HepG2 (cell line): ENCODE measurements at regions not wholly inside any gene's neighbourhood (a gene's known extent, or its start where the extent isn't known, plus 50 kb on each side); places are given as distances from the start of the nearest gene placed in this dataset.

Source experiments
- ATAC-seq: fragments of 200-7000 bp; cut with Tn5 transposase; 3 replicates; pipeline ENCODE4 v1.9.1; 2020; ENCODE audit warnings: mild to moderate bottlenecking, moderate library complexity
- BruUV-seq: library from RNA; stranded (reverse); fragments of 400-500 nt; replicated peaks from 2 replicates; lab custom pipeline; 2021; lab: Mats Ljungman, UMichigan
- CTCF ChIA-PET: fragments of 300-600 bp; formaldehyde crosslinking; extraction: SDS; loops from one replicate; lab custom pipeline; 2021; ENCODE audit warnings: low total read pairs, inconsistent platforms, low intra/inter-chr PET ratio; lab: Yijun Ruan, JAX
- POLR2A ChIA-PET: fragments of 350-600 bp; sonication (Branson Sonifier 250); formaldehyde crosslinking; loops from one replicate; lab custom pipeline; 2020; ENCODE audit warnings: antibody characterized with exemption, inconsistent platforms; lab: Yijun Ruan, JAX
- DNase-seq: peaks from one replicate; pipeline ENCODE4 v3.0.0-alpha.2; 2015; ENCODE audit warnings: low spot score
- FAIRE-seq: peaks from 3 replicates; lab custom pipeline; 2011; peaks lifted over from hg19 to GRCh38; lab: Jason Lieb, UNC
- H2AFZ ChIP-seq: one replicate; pipeline ENCODE4 v1.6.1; 2011; ENCODE audit warnings: low read length, inconsistent platforms
- H3K27ac ChIP-seq: fragments of 300-600 bp; 3 replicates; pipeline ENCODE4 v1.8.0; 2011; ENCODE audit warnings: mixed run types, mild to moderate bottlenecking, mixed read lengths, low read length, inconsistent platforms; ENCODE audit not compliant: insufficient read depth; ENCODE audit errors: extremely low read length
- H3K27me3 ChIP-seq, 2 experiments: fragments of 200-600 bp in 1 of 2; 2 replicates in 1 of 2; 3 replicates in 1 of 2; pipeline versions ENCODE4 v1.6.0 to v1.8.0; 2011; ENCODE audit warnings: low read length in 2 of 2, mild to moderate bottlenecking in 2 of 2, moderate library complexity in 2 of 2, inconsistent platforms in 1 of 2; ENCODE audit not compliant: insufficient read depth in 2 of 2, control insufficient read depth in 1 of 2
- H3K36me3 ChIP-seq, 2 experiments: fragments of 200-600 bp in 1 of 2; replicated peaks in 1 of 2; 2 replicates in 1 of 2; 3 replicates in 1 of 2; pipeline versions ENCODE4 v1.5.1 to v1.8.0; 2011; ENCODE audit warnings: low read length in 2 of 2, inconsistent platforms in 1 of 2; ENCODE audit not compliant: insufficient read depth in 2 of 2, control insufficient read depth in 1 of 2
- H3K4me1 ChIP-seq: 2 replicates; pipeline ENCODE4 v1.5.1; 2012; ENCODE audit warnings: low read length, inconsistent platforms; ENCODE audit not compliant: insufficient read depth
- H3K4me2 ChIP-seq: 2 replicates; pipeline ENCODE4 v1.6.0; 2011; ENCODE audit warnings: low read depth, low read length, inconsistent platforms
- H3K4me3 ChIP-seq, 3 experiments: fragments of 200-600 bp in 1 of 3; sonication (generic), shearing (Covaris generic) in 1 of 3; replicated peaks in 1 of 3; 2 replicates each; pipeline ENCODE4 v1.5.1; 2011 to 2016; ENCODE audit warnings: low read length in 3 of 3, inconsistent platforms in 2 of 3, low read depth in 2 of 3, mild to moderate bottlenecking in 2 of 3, control low read depth in 1 of 3, mixed read lengths in 1 of 3; ENCODE audit not compliant: insufficient read depth in 1 of 3
- H3K79me2 ChIP-seq: one replicate; pipeline ENCODE4 v1.6.1; 2011; ENCODE audit warnings: low read length, inconsistent platforms; ENCODE audit not compliant: insufficient read depth
- H3K9ac ChIP-seq: 2 replicates; pipeline ENCODE4 v1.6.0; 2011; ENCODE audit warnings: mild to moderate bottlenecking, low read depth, low read length, inconsistent platforms; ENCODE audit not compliant: insufficient read depth
- H3K9me3 ChIP-seq: 2 replicates; pipeline ENCODE4 v1.5.1; 2012; ENCODE audit warnings: mild to moderate bottlenecking, low read length
- H4K20me1 ChIP-seq: 2 replicates; pipeline ENCODE4 v1.6.0; 2011; ENCODE audit warnings: inconsistent platforms, mild to moderate bottlenecking, low read length, moderate library complexity; ENCODE audit not compliant: insufficient read depth
- ATF4 ChIP-seq, 2 experiments: fragments of 450-650 bp in 1 of 2; sonication (generic) in 1 of 2; formaldehyde crosslinking; IDR thresholded peaks; 2 replicates each; pipeline versions ENCODE4 v1.5.0 to v1.8.0; 2020 to 2022; ENCODE audit warnings: mild to moderate bottlenecking in 1 of 2, missing genetic modification reagents in 1 of 2
- ATF7 ChIP-seq, 2 experiments: fragments of 450-650 bp in 1 of 2; sonication (generic) in 1 of 2; formaldehyde crosslinking in 1 of 2; IDR thresholded peaks; 2 replicates each; pipeline versions ENCODE4 v1.4.0 to v1.6.1; 2016 to 2020; ENCODE audit warnings: antibody characterized with exemption in 1 of 2, mild to moderate bottlenecking in 1 of 2, missing genetic modification reagents in 1 of 2
- BORCS8-MEF2B ChIP-seq: sonication (generic); formaldehyde crosslinking; IDR thresholded peaks from 2 replicates; pipeline ENCODE4 v1.8.0; 2022; ENCODE audit warnings: mild to moderate bottlenecking, missing genetic modification reagents
- EEA1 ChIP-seq: sonication (generic); formaldehyde crosslinking; IDR thresholded peaks from 2 replicates; pipeline ENCODE4 v1.5.1; 2020; ENCODE audit warnings: mild to moderate bottlenecking, missing genetic modification reagents, borderline replicate concordance
- HNF4G ChIP-seq, 2 experiments: sonication (generic) in 1 of 2; formaldehyde crosslinking in 1 of 2; IDR thresholded peaks; 2 replicates each; pipeline versions ENCODE4 v1.4.0 to v1.6.1; 2011 to 2020; ENCODE audit warnings: borderline replicate concordance in 2 of 2, low read depth in 2 of 2, mild to moderate bottlenecking in 2 of 2, low read length in 1 of 2, missing genetic modification reagents in 1 of 2, moderate library complexity in 1 of 2
- KLF15 ChIP-seq: sonication (generic); formaldehyde crosslinking; IDR thresholded peaks from 2 replicates; pipeline ENCODE4 v1.8.1; 2023; ENCODE audit warnings: borderline replicate concordance, mild to moderate bottlenecking, inconsistent platforms, missing genetic modification reagents, mixed read lengths
- MXD1 ChIP-seq: sonication (generic); formaldehyde crosslinking; IDR thresholded peaks from 2 replicates; pipeline ENCODE4 v1.4.0; 2020; ENCODE audit warnings: mild to moderate bottlenecking, missing genetic modification reagents
- POGZ ChIP-seq: sonication (generic); formaldehyde crosslinking; IDR thresholded peaks from 2 replicates; pipeline ENCODE4 v1.4.0; 2020; ENCODE audit warnings: mild to moderate bottlenecking, missing genetic modification reagents
- ZBTB37 ChIP-seq: sonication (generic); formaldehyde crosslinking; IDR thresholded peaks from 2 replicates; pipeline ENCODE4 v1.4.0; 2020; ENCODE audit warnings: mild to moderate bottlenecking, missing genetic modification reagents
- ZBTB8A ChIP-seq: sonication (generic); formaldehyde crosslinking; IDR thresholded peaks from 2 replicates; pipeline ENCODE4 v1.4.0; 2020; ENCODE audit warnings: mild to moderate bottlenecking, low read depth, missing genetic modification reagents, borderline replicate concordance
- ZNF7 ChIP-seq: IDR thresholded peaks from 2 replicates; pipeline ENCODE4 v1.6.1; 2016; ENCODE audit warnings: missing biosample characterization, missing genetic modification reagents
- ZNF737 ChIP-seq: sonication (generic); formaldehyde crosslinking; IDR thresholded peaks from 2 replicates; pipeline ENCODE4 v1.5.0; 2020; ENCODE audit warnings: missing genetic modification reagents, mild to moderate bottlenecking, borderline replicate concordance
- WGBS: methylation state at CpG from one replicate; pipeline ENCODE4 v1.1.6; 2017; ENCODE audit warnings: low lambda C conversion rate; 5-methylcytosine and 5-hydroxymethylcytosine counted together
- in situ Hi-C: cut with HindIII; loops from 2 replicates; pipeline ENCODE4 v1.10.0; 2017; ENCODE audit warnings: low pct_unique_long_range_greater_than_20kb; ENCODE audit not compliant: extremely low pct_ligation_motif_present
- intact Hi-C: fragments of 100-400 bp; cut with micrococcal nuclease; formaldehyde crosslinking; loops from one replicate; pipeline ENCODE4 v1.10.0; 2022; ENCODE audit not compliant: unreplicated experiment

GRCh38 chrX:4028151-4028550, 314.7 kb upstream of the PRKX start:
- H3K79me2 ChIP-seq, result no peaks in the 10 kb centered on the region
- WGBS, result 3% methylated on average over 7 of the region's 7 CpGs
- BruUV-seq, result no TSS peak
- H3K4me1 ChIP-seq, result no peaks in the 10 kb centered on the region
- H3K9me3 ChIP-seq, result no peaks in the 10 kb centered on the region
- no peak overlapping the region for H3K4me2 ChIP-seq
- H4K20me1 ChIP-seq, result no peaks in the 10 kb centered on the region
- ChIA-PET CTCF (no interaction called here), POLR2A (no interaction called here)
- ATAC-seq (no peak), DNase-seq (no peak), FAIRE-seq (no peak)
- in situ Hi-C loops (no loop called here), intact Hi-C loops (no loop called here)
- H3K4me3 ChIP-seq, result no peak overlapping the region
- H2AFZ ChIP-seq, result no peak overlapping the region
- no peaks in the 10 kb centered on the region for H3K27me3 ChIP-seq
- no peak overlapping the region for H3K27ac ChIP-seq
- H3K9ac ChIP-seq, result no peak overlapping the region
- H3K36me3 ChIP-seq, result no peaks in the 10 kb centered on the region
- no peak for TF ChIP-seq ATF4 (CRISPR knock-in tag; IDR thresholded peaks at IDR 0.05)

- no peak for FAIRE-seq
- no peaks in the 10 kb centered on the region for H3K36me3 ChIP-seq
- no peak overlapping the region for H3K4me3 ChIP-seq
- no peaks in the 10 kb centered on the region for H3K27me3 ChIP-seq
- CTCF ChIA-PET, result no interaction called here
- POLR2A ChIA-PET, result no interaction called here
- H2AFZ ChIP-seq, result no peak overlapping the region
- ATAC-seq, result no peak
- no peak overlapping the region for H3K9ac ChIP-seq
- no peak overlapping the region for H3K27ac ChIP-seq
- in situ Hi-C loops, result no loop called here
- no peaks in the 10 kb centered on the region for H3K4me1 ChIP-seq
- H3K9me3 ChIP-seq, result no peaks in the 10 kb centered on the region
- H3K79me2 ChIP-seq, result no peaks in the 10 kb centered on the region
- BruUV-seq, result no TSS peak
- no peaks in the 10 kb centered on the region for H4K20me1 ChIP-seq
- H3K4me2 ChIP-seq, result no peak overlapping the region
- no peak for DNase-seq
- intact Hi-C loops, result no loop called here
- 7% methylated on average over 5 of the region's 5 CpGs for WGBS
- TF ChIP-seq BORCS8-MEF2B (CRISPR knock-in tag) (no peak), KLF15 (no peak), ZNF737 (CRISPR knock-in tag) (no peak), POGZ (CRISPR knock-in tag) (no peak), ZBTB8A (CRISPR knock-in tag) (no peak), ZBTB37 (no peak), ATF7 (IDR thresholded peaks at IDR 0.05) (no peak), ATF7 (CRISPR knock-in tag; IDR thresholded peaks at IDR 0.05) (no peak), ZNF7 (CRISPR knock-in tag) (no peak), MXD1 (CRISPR knock-in tag) (no peak), EEA1 (CRISPR knock-in tag) (no peak), HNF4G (IDR thresholded peaks at IDR 0.05; ENCODE audit: borderline replicate concordance, low read depth, low read length) (no peak), HNF4G (CRISPR knock-in tag; IDR thresholded peaks at IDR 0.05; ENCODE audit: borderline replicate concordance, low read depth) (no peak)
Measured at GRCh38 chrX:4005281-4005680, 291.8 kb upstream of the PRKX start.
